Dedifferentiated amniotic fluid mesenchymal stem cell (primary cell): ENCODE measurements at regions not wholly inside any gene's neighbourhood (a gene's known extent, or its start where the extent isn't known, plus 50 kb on each side); places are given as distances from the start of the nearest gene placed in this dataset.

Source experiments
- DNase-seq: peaks from one replicate; pipeline ENCODE4 v3.0.0-alpha.2; 2016; ENCODE audit errors: extremely low spot score

- no peak for DNase-seq
Observed at GRCh38 chr12:4049298-4050080, 176.3 kb upstream of the PARP11 start.

- DNase-seq, result no peak
Observed at GRCh38 chr12:4047421-4047820, 174.2 kb upstream of the PARP11 start.

GRCh38 chr12:4046495-4046840 lies 173.3 kb upstream of the PARP11 start:
- DNase-seq, result no peak

- no peak for DNase-seq
Observed at GRCh38 chr12:4045786-4046494, 172.7 kb upstream of the PARP11 start.

GRCh38 chr12:4044736-4045730 lies 171.8 kb upstream of the PARP11 start:
- no peak for DNase-seq

- DNase-seq, result no peak
Observed at GRCh38 chr12:4044101-4044500, 170.9 kb upstream of the PARP11 start.

- no peak for DNase-seq
Observed at GRCh38 chr12:4041187-4041885, 168.1 kb upstream of the PARP11 start.

- DNase-seq, result no peak
Observed at GRCh38 chr12:4039931-4040330, 166.7 kb upstream of the PARP11 start.

- DNase-seq, result peak; percentile 53
Observed at GRCh38 chr12:4037747-4038312, 164.6 kb upstream of the PARP11 start.

GRCh38 chr12:4036671-4037271 lies 163.6 kb upstream of the PARP11 start:
- no peak for DNase-seq

- DNase-seq, result peak; percentile 28
Observed at GRCh38 chr12:4034921-4035320, 161.7 kb upstream of the PARP11 start.

GRCh38 chr12:4032924-4033615 lies 159.9 kb upstream of the PARP11 start:
- no peak for DNase-seq

GRCh38 chr12:4031703-4032291 lies 158.6 kb upstream of the PARP11 start:
- no peak for DNase-seq

- DNase-seq, result peak; percentile 97
Observed at GRCh38 chr12:4030929-4031702, 157.9 kb upstream of the PARP11 start.

GRCh38 chr12:4027412-4027811 lies 154.2 kb upstream of the PARP11 start:
- no peak for DNase-seq

- no peak for DNase-seq
Observed at GRCh38 chr12:4026517-4026916, 153.3 kb upstream of the PARP11 start.

- DNase-seq, result no peak
Observed at GRCh38 chr12:4026020-4026358, 152.8 kb upstream of the PARP11 start.

- DNase-seq, result no peak
Observed at GRCh38 chr12:4025181-4026019, 152.2 kb upstream of the PARP11 start.
